K562 (cell line): ENCODE measurements at regions not wholly inside any gene's neighbourhood (a gene's known extent, or its start where the extent isn't known, plus 50 kb on each side); places are given as distances from the start of the nearest gene placed in this dataset.

ENCODE experiments used
- CTCF ChIP-seq, 3 experiments: IDR thresholded peaks in 2 of 3; conservative IDR thresholded peaks in 1 of 3; 2 replicates each; pipeline ENCODE4 v1.5.1; 2011 to 2012; ENCODE audit warnings: low read length in 3 of 3, mild to moderate bottlenecking in 3 of 3, control low read depth in 2 of 3, improper control_type of control experiment in 1 of 3, inconsistent platforms in 1 of 3, low read depth in 1 of 3, mixed read lengths in 1 of 3, moderate library complexity in 1 of 3; ENCODE audit not compliant: insufficient read depth in 2 of 3
- HMG20A ChIP-seq: fragments of 450-650 bp; formaldehyde crosslinking; conservative IDR thresholded peaks from 2 replicates; pipeline ENCODE4 v1.4.0; 2020; ENCODE audit warnings: mild to moderate bottlenecking, mixed read lengths
- SMAD3 ChIP-seq: fragments of 450-650 bp; formaldehyde crosslinking; conservative IDR thresholded peaks from 2 replicates; pipeline ENCODE4 v1.4.0; 2020; ENCODE audit warnings: mild to moderate bottlenecking
- ZSCAN29 ChIP-seq: fragments of 450-650 bp; IDR thresholded peaks from 2 replicates; pipeline ENCODE4 v1.6.1; 2017

- TF ChIP-seq ZSCAN29 (no peak), HMG20A (CRISPR knock-in tag) (no peak), SMAD3 (no peak), CTCF (IDR thresholded peaks at IDR 0.05 in 2 of 3, conservative IDR thresholded peaks at IDR 0.05 in 1 of 3; ENCODE audit: insufficient read depth in 2 of 3, low read depth in 1 of 3, low read length in 3 of 3) (no peak)
These were observed 772.9 kb upstream of the TENM3 start for GRCh38 chr4:181470306-181470705.
